HepG2 (cell line): ENCODE measurements at regions not wholly inside any gene's neighbourhood (a gene's known extent, or its start where the extent isn't known, plus 50 kb on each side); places are given as distances from the start of the nearest gene placed in this dataset.

Source experiments
- ATAC-seq: fragments of 200-7000 bp; cut with Tn5 transposase; 3 replicates; pipeline ENCODE4 v1.9.1; 2020; ENCODE audit warnings: mild to moderate bottlenecking, moderate library complexity
- BruUV-seq: library from RNA; stranded (reverse); fragments of 400-500 nt; replicated peaks from 2 replicates; lab custom pipeline; 2021; lab: Mats Ljungman, UMichigan
- CTCF ChIA-PET: fragments of 300-600 bp; formaldehyde crosslinking; extraction: SDS; loops from one replicate; lab custom pipeline; 2021; ENCODE audit warnings: low total read pairs, inconsistent platforms, low intra/inter-chr PET ratio; lab: Yijun Ruan, JAX
- POLR2A ChIA-PET: fragments of 350-600 bp; sonication (Branson Sonifier 250); formaldehyde crosslinking; loops from one replicate; lab custom pipeline; 2020; ENCODE audit warnings: antibody characterized with exemption, inconsistent platforms; lab: Yijun Ruan, JAX
- DNase-seq: peaks from one replicate; pipeline ENCODE4 v3.0.0-alpha.2; 2015; ENCODE audit warnings: low spot score
- FAIRE-seq: peaks from 3 replicates; lab custom pipeline; 2011; peaks lifted over from hg19 to GRCh38; lab: Jason Lieb, UNC
- H2AFZ ChIP-seq: one replicate; pipeline ENCODE4 v1.6.1; 2011; ENCODE audit warnings: low read length, inconsistent platforms
- H3K27ac ChIP-seq: fragments of 300-600 bp; 3 replicates; pipeline ENCODE4 v1.8.0; 2011; ENCODE audit warnings: mixed run types, mild to moderate bottlenecking, mixed read lengths, low read length, inconsistent platforms; ENCODE audit not compliant: insufficient read depth; ENCODE audit errors: extremely low read length
- H3K27me3 ChIP-seq, 2 experiments: fragments of 200-600 bp in 1 of 2; 2 replicates in 1 of 2; 3 replicates in 1 of 2; pipeline versions ENCODE4 v1.6.0 to v1.8.0; 2011; ENCODE audit warnings: low read length in 2 of 2, mild to moderate bottlenecking in 2 of 2, moderate library complexity in 2 of 2, inconsistent platforms in 1 of 2; ENCODE audit not compliant: insufficient read depth in 2 of 2, control insufficient read depth in 1 of 2
- H3K36me3 ChIP-seq, 2 experiments: fragments of 200-600 bp in 1 of 2; replicated peaks in 1 of 2; 2 replicates in 1 of 2; 3 replicates in 1 of 2; pipeline versions ENCODE4 v1.5.1 to v1.8.0; 2011; ENCODE audit warnings: low read length in 2 of 2, inconsistent platforms in 1 of 2; ENCODE audit not compliant: insufficient read depth in 2 of 2, control insufficient read depth in 1 of 2
- H3K4me1 ChIP-seq: 2 replicates; pipeline ENCODE4 v1.5.1; 2012; ENCODE audit warnings: low read length, inconsistent platforms; ENCODE audit not compliant: insufficient read depth
- H3K4me2 ChIP-seq: 2 replicates; pipeline ENCODE4 v1.6.0; 2011; ENCODE audit warnings: low read depth, low read length, inconsistent platforms
- H3K4me3 ChIP-seq, 3 experiments: fragments of 200-600 bp in 1 of 3; sonication (generic), shearing (Covaris generic) in 1 of 3; replicated peaks in 1 of 3; 2 replicates each; pipeline ENCODE4 v1.5.1; 2011 to 2016; ENCODE audit warnings: low read length in 3 of 3, inconsistent platforms in 2 of 3, low read depth in 2 of 3, mild to moderate bottlenecking in 2 of 3, control low read depth in 1 of 3, mixed read lengths in 1 of 3; ENCODE audit not compliant: insufficient read depth in 1 of 3
- H3K79me2 ChIP-seq: one replicate; pipeline ENCODE4 v1.6.1; 2011; ENCODE audit warnings: low read length, inconsistent platforms; ENCODE audit not compliant: insufficient read depth
- H3K9ac ChIP-seq: 2 replicates; pipeline ENCODE4 v1.6.0; 2011; ENCODE audit warnings: mild to moderate bottlenecking, low read depth, low read length, inconsistent platforms; ENCODE audit not compliant: insufficient read depth
- H3K9me3 ChIP-seq: 2 replicates; pipeline ENCODE4 v1.5.1; 2012; ENCODE audit warnings: mild to moderate bottlenecking, low read length
- H4K20me1 ChIP-seq: 2 replicates; pipeline ENCODE4 v1.6.0; 2011; ENCODE audit warnings: inconsistent platforms, mild to moderate bottlenecking, low read length, moderate library complexity; ENCODE audit not compliant: insufficient read depth
- ATF1 ChIP-seq: IDR thresholded peaks from 2 replicates; pipeline ENCODE4 v1.6.1; 2016; ENCODE audit warnings: mild to moderate bottlenecking, control low read depth
- DBP ChIP-seq: sonication (generic); formaldehyde crosslinking; IDR thresholded peaks from 2 replicates; pipeline ENCODE4 v1.4.0; 2020; ENCODE audit warnings: missing genetic modification reagents; ENCODE audit errors: not compliant biosample characterization
- TCF7 ChIP-seq: sonication (generic); IDR thresholded peaks from 2 replicates; pipeline ENCODE4 v1.6.1; 2016; ENCODE audit warnings: antibody characterized with exemption, low read depth
- TIGD3 ChIP-seq: sonication (generic); formaldehyde crosslinking; IDR thresholded peaks from 2 replicates; pipeline ENCODE4 v1.5.1; 2020; ENCODE audit warnings: mild to moderate bottlenecking, missing genetic modification reagents, borderline replicate concordance
- ZFP1 ChIP-seq: IDR thresholded peaks from 2 replicates; pipeline ENCODE4 v1.6.1; 2016
- ZFP37 ChIP-seq: sonication (generic); formaldehyde crosslinking; IDR thresholded peaks from 2 replicates; pipeline ENCODE4 v1.4.0; 2020; ENCODE audit warnings: missing genetic modification reagents, borderline replicate concordance
- WGBS: methylation state at CpG from one replicate; pipeline ENCODE4 v1.1.6; 2017; ENCODE audit warnings: low lambda C conversion rate; 5-methylcytosine and 5-hydroxymethylcytosine counted together
- in situ Hi-C: cut with HindIII; loops from 2 replicates; pipeline ENCODE4 v1.10.0; 2017; ENCODE audit warnings: low pct_unique_long_range_greater_than_20kb; ENCODE audit not compliant: extremely low pct_ligation_motif_present
- intact Hi-C: fragments of 100-400 bp; cut with micrococcal nuclease; formaldehyde crosslinking; loops from one replicate; pipeline ENCODE4 v1.10.0; 2022; ENCODE audit not compliant: unreplicated experiment

GRCh38 chr2:2405780-2406179, 74.7 kb upstream of the MYT1L start:
- POLR2A ChIA-PET, result no interaction called here
- no TSS peak for BruUV-seq

More at GRCh38 chr2:2405780-2406179, 74.7 kb upstream of the MYT1L start:
- Histone ChIP-seq H3K27ac (no peak overlapping the region), H3K4me2 (no peak overlapping the region), H3K27me3 (no peaks in the 10 kb centered on the region), H4K20me1 (no peaks in the 10 kb centered on the region), H3K9ac (no peak overlapping the region), H3K4me1 (no peaks in the 10 kb centered on the region), H3K4me3 (no peak overlapping the region), H3K36me3 (no peaks in the 10 kb centered on the region), H3K79me2 (no peaks in the 10 kb centered on the region), H2AFZ (no peak overlapping the region), H3K9me3 (peaks cover 27% of the 10 kb centered on the region)
- no peak for DNase-seq
- in situ Hi-C loops, result no loop called here
- no peak for TF ChIP-seq TIGD3 (CRISPR knock-in tag)
- TF ChIP-seq ATF1, result no peak
- no peak for TF ChIP-seq TCF7
- peak; percentile 94; the same call in 1 of the 2 replicates for TF ChIP-seq ZFP1 (CRISPR knock-in tag)
- TF ChIP-seq DBP (CRISPR knock-in tag), result no peak
- TF ChIP-seq ZFP37 (CRISPR knock-in tag), result no peak
- ATAC-seq, result no peak
- CTCF ChIA-PET, result no interaction called here
- WGBS, result 0% methylated on average over 1 of the region's 1 CpG
- no peak for FAIRE-seq
- intact Hi-C loops, result no loop called here
